Stimulated activated naive CD8-positive, alpha-beta T cell treated with anti-CD3 and anti-CD28 coated beads, Interleukin-15, Interleukin-2, amounts not matched to agents 100 U/mL and 50 U/mL, for 24 hours (primary cell): ENCODE measurements at regions not wholly inside any gene's neighbourhood (a gene's known extent, or its start where the extent isn't known, plus 50 kb on each side); places are given as distances from the start of the nearest gene placed in this dataset.

Source experiments
- ATAC-seq: fragments of 150-1000 bp; cut with Tn5 transposase; one replicate; pipeline ENCODE4 v1.10.0; 2021
- DNase-seq: peaks from one replicate; pipeline ENCODE4 v3.0.0; 2021

DNA sequence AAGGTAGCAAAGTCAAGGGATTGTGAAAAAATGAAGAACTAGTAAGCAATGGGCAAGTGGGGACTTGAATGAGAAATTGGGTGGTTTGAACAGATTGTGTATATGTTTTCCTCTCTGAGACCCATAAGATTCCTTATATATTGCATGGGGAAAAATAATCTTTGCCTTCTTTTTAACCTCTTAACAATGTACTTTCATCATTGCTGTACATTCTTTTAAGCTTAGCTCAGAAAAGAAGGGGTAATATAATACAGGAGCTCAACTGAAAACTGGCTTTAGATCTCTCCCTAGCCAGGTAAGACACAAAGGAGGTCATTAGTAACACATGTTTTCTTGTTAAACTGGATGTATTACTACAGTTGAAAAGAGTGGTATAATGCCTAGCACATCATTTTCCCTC is 287.2 kb downstream of the RNF144B start:
- ATAC-seq, result no peak
- no peak for DNase-seq

DNA sequence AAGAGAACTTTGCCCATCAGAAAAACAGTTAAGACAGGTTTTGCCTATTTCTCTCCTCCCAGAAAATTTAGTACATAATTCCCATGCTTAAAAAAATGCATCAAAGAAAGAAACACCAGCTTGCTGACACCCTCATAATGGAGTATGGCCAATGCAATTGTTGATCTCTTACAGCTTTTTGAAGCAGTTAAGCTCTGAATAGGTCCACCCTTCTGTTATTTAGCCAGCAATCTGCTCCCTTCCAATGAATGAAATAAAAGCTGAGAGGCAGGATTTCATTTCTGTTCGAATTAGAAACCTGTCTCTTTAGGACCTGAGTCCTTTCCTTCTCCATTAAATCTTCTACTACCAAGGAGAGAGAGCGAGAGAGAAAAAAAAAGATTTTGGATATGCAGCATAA is 288.7 kb downstream of the RNF144B start:
- ATAC-seq (no peak), DNase-seq (no peak)

DNA sequence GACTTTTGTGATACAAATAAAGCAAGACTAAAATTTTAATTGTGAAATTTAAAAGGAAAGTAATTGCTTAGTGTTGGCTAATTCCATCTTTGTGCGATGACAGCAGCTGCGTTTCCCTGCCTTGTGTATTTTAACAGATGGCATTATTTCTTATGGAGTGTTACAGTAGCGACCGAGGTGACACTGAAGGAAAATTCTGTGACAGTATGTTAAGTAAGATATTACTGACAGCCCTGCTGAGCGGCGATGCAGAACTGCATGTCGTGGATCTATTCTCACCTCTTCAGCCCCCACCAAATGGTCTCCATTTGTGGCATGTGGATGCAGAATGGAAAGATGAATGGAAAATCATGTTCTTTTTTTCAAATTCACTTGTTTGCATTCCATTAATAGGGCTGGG is 289.4 kb downstream of the RNF144B start:
- ATAC-seq (no peak), DNase-seq (no peak)

DNA sequence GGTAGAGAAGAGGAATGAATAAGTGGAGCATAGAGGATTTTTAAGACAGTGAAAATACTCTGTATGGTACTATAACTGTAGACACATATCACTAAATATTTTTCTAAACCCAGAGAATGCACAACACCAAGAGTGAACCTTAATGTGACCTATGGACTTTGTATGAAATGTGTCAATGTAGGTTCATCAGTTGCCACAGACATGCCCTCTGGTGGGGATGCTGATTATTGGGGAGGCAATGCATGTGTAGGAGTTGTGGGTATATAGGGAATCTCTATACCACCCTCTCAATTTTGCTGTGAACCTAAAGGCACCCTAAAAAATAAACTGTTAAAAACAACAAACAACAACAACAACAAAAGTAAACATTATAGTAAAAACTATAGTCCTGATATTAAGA is 293.7 kb downstream of the RNF144B start:
- DNase-seq (no peak), ATAC-seq (no peak)

DNA sequence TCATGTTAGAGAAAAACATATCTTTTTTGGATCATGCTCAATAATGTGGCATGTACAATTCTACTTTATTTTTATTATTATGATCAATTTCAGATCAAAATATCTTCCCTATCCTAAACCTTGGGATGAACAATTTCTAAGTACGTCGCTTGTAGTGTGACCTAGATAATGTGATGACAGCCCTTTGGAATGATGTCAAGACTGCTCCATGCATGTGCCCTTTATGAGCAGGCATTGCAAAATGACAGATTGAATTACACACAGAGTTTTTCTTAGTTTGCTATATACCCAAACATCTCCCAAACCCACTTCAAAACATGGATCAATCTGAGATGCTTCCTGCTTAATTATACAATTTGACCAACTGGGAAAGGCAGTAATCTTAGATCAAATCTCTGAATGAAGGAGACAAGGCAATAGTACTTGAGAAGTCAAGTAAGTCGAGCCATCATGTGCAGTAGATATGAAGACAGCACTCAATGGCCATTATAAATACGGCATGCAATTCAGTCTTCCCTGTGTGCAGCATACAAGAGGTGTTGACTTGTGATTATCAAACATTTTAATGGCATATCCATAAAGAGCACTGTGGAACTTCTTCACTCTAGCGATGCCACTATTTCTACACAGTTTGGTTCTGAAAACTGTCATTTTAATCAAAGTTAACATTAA is 294.8 kb downstream of the RNF144B start:
- ATAC-seq (no peak), DNase-seq (no peak)

DNA sequence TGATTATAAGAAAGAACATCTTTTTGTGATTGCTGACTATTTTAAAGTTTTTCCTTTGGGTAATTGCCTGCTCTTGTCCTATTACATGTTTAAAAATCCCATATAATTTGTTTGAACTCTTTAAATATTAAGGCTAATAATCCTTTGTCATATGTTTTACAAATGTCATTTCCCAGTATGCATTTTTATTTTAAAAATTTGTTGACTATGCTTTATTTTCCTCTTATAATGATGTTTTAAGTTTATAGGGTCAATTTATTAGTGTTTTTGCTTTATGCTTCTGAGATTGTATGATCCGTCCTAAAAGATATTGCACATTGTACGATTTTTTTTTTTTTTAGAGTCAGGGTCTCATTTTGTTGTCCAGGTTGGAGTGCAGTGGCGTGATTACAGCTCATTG is 297.2 kb downstream of the RNF144B start:
- ATAC-seq (no peak), DNase-seq (no peak)

DNA sequence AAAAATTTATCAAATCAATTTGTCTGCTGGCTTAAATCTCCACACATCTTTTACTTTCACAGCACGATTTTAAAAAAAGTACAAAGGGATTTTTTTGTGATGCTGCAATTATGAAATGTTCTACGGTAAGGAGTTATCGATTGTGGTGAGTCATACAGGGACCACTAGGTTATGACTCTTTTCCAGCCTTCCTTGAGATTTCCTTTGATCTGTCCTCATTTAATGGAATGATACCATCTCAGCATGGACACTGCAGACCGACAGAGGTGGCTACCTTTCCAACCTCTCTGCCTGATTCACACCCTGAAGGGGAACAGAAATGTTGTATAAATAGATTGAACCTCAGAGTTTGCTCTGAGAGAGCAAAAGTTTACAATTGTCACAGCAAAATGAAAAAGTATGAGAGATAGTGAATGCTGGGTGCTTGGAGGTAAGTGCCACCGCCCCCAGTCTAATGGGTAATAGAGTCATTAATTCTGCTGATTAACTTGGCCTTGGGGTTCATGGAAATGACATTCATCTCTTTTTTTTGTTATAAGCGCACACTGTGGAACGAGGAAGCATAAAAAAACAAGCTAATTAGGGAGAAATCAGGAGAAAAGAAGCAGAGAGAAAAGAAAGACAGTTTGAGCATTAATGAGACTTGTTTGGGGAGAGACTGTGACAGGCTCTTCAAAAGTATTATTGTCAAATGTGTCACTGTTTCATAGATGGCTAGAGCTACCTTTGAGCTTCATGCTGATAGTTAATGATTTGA is 306.0 kb downstream of the RNF144B start:
- no peak for ATAC-seq
- DNase-seq, result no peak

DNA sequence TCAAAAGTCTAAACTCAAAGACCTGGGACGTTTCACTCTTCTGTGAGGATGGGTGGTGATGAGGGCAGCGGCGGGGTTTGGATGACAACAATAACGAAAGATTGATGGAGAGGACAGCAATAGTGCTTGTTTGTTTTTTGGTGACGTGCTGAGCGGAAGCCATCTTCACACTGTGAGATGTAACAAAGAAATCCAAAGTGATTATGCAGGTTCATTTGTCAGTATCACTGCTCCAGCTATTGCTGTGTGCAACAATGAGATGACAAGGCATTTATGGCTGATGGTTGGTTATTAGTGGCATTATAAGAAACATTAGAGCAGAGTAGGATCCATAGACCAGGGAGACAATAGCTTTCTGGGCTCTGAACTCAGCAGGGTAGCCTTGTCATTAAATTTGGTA is 306.7 kb downstream of the RNF144B start:
- no peak for DNase-seq

DNA sequence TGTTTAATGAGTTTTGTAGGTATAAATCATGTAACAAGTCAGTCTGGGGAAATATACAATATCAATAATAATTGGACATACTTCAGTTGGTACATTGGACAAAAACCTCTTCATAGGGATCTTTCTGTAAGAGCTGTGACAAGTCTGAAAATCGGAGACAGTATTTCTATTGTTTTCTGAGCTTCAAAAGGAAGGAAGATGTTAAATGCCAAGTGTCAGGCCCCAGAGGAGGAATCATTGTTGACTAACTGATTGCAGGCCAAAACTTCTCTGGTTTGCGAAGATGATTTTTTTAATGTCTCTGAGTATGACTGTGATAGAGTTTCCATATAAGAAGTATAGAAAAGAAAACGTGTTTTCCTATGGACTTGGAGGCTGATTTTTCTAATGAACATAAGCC is 316.4 kb downstream of the RNF144B start:
- no peak for ATAC-seq

More for the DNA sequence above, 306.7 kb downstream of the RNF144B start:
- no peak for ATAC-seq

DNA sequence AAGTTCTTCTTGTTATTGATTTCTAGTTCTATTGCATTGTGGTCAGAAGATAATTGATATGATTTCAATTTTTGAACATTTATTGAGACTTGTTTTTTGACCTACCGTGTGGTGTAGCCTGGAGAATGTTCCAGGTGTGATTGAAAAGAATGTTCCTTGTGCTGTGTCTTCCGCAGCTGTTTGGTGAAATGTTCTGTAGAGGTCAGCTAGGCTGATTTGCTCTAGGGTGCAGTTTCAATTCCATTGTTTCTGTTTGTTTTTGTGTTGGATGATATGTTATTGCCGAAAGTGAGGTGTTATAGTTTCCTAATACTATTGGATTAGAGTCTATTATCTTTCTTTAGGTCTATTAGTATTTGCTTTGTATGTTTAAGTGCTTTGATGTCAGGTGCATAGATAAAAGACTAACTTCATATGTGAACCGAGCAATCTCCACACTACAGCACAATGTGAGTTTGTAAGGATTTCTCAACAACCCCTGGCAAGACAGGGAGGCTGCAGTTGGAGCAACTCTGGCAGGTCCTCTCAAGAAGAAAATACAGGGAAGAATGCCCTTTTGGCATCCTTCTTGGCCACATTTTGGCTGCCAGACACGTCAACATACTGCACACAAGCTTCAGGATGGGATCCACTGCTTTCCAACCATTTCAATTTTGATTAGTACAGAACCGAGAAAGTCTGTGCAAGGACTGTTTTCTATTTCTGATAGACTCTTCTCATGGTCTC is 320.7 kb downstream of the RNF144B start:
- DNase-seq (no peak), ATAC-seq (no peak)

More for the DNA sequence above, 316.4 kb downstream of the RNF144B start:
- no peak for DNase-seq

DNA sequence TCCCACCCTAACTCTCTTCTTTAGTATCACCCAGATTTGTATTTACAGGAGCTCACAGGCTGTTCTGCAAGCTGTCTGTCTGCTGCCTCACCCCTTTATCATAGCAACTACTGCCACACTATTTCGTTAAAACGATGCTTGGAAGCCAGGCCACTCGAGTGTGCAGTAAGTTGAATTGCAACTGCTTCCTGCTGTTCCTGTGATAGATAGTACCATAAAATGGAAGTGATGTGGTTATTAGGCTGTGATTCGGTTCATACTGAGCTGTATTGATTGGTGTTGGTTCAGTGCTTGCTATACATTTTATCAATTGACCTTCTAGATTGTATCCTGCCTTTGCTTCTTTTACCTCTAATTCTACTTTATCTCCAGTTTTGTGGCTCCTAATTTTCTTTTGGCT is 325.4 kb downstream of the RNF144B start:
- ATAC-seq (no peak), DNase-seq (no peak)

DNA sequence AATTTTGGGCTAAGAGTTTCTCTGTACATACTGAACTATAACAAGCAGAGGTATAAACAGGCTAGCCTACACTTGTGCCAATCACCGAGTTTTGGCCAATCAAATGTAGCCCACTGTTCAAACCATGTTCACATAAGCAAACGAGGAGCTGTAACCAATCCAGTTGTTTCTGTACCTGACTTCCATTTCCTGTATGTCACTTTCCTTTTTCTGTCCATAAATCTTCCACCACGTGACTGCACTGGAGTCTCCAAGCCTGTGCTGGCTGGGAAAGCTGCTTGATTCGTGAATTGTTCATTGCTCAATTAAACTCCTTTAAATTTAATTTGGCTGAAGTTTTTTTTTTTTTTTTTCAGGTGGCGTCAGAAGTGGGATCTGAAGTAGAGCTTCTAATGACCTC is 332.9 kb downstream of the RNF144B start:
- DNase-seq, result no peak
- no peak for ATAC-seq

DNA sequence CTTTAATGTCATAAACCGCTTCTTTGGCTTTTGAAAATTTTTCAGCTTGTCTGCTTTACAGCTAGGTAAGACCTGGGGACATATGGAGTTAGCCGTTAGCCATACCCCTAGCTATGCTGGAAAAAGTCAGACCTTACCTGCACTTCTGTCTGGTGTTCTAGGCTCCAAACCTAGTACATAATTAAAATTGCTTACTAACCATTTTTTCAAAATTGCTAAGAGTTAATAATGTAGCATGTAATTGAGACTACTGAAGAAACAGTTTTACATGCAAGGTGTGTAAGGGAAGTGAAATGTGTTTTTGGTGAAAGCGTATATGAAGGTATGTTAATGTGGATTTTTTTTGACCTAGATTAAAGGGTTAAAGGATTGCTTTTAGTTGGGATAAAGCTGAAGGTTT is 336.9 kb downstream of the RNF144B start:
- ATAC-seq, result no peak
- no peak for DNase-seq

DNA sequence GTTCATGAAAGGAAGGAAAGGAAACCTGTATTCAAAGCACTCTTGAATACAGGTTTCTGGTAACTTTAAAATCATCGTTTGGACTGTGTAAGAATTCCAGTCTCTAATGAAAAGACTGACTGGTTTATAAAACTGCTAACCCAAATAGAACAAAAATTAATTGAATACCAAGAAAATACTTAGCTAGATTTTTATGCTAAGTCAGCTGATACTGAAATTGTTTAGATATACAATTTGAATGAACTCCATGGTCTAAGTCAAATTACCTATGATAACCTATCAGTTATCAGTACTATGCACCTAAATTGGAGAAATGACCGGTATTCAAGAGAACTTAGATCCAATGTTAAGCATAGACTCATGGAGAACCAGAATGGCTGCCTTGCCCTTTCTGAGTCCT is 338.3 kb downstream of the RNF144B start:
- DNase-seq (no peak), ATAC-seq (no peak)

DNA sequence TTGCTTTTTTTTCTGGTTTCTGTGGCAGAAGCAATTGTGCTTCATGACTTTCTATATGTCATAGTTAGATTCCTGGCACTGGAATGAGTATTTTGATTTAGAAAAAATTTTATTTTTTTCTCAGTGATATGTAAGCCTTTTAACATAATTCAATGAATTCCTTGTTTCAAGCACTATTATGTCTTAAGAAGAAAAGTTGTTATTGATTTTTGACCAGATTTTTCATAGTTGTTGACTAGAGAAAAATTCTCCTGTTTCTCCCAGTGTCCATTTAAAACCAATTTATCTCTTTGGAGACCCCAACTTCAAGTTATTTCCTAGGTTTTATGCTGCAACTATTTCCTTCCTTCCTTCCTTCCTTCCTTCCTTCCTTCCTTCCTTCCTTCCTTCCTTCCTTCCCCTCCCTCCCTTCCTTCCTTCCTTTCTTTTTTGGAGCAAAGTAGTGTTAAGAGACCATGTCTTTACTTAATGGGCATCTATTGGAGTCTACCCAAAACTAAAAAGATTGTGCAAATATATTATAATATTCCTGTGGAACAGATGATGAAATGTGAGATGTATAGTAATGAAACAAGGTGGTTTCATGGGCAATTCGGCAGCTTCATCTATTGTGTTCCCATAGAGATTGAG is 346.9 kb downstream of the RNF144B start:
- DNase-seq, result no peak
- no peak for ATAC-seq

DNA sequence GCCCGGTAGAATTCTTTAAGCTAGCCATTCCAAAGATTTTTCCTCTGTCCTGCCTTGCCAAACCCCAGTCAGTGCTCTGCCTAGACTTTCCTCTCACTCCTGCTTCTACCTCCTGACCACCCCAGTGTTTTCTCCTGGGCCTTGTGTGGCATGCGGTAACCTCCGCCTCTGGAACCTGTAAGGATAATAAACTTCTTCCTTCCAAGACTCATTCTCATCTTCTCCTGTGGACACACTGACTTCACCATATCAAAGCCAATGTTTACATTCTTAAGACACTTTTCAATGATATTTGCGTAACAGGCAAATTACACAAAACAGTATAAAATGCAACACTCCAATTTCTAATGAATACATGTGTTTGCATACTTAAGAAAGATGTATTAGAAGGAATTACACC is 354.6 kb downstream of the RNF144B start:
- no peak for DNase-seq

DNA sequence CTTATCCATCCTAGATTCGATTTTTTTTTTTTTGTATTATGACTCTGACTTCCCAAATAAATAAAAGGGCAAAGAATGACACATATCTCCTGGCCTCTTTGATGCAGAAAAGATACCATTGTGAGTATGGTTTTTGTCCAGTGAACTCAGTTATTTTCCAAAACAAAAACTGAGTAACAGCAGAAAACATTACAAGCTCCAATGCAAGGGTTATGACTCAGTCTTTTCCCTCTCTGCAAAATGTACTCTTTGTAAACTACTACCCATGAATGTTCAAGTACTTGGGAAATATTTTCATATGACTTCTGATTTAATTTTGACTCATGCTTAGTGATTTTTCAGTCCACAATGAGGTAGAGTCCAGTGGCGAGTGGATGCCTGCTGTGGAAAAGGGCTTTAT is 355.3 kb downstream of the RNF144B start:
- no peak for ATAC-seq
- no peak for DNase-seq

More for the DNA sequence above, 354.6 kb downstream of the RNF144B start:
- no peak for ATAC-seq

DNA sequence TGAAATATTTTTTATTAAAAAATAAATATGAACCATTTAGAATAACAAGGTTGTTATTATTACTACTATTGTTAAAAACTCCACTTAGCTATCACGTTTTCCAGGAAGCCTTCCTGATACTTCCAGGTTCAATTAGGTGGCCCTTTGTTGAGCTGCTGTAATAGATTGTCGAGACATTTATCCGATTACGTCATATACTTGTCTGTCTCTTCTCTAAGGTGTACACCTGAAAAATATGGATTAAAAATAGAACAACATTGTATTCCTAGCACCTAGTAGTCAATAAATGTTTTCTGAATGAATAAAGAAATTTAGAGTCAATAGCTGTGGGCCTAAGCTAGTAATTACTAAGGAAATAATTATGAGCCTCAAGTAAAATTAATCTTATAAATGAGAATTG is 359.6 kb downstream of the RNF144B start:
- DNase-seq (no peak), ATAC-seq (no peak)

DNA sequence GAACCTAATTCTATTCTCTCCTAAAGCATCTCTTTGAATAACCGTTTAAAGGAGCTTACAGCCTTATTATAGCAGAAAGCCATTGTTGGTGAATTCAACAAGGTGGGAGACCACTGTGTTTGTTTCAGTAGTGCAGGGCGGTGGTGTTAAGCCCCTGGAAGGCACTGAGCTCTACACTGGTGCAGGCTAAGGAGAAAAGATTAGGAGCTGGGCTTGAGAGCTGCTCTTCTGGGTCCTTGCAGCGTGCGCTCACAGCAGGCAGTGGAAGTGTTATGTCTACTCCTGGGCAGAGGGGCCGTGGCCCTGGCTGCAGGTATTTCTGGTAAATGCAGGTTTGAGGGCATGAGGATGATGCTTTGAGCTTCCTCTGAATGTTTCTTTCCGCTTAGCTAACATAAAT is 361.2 kb downstream of the RNF144B start:
- ATAC-seq (no peak), DNase-seq (no peak)

DNA sequence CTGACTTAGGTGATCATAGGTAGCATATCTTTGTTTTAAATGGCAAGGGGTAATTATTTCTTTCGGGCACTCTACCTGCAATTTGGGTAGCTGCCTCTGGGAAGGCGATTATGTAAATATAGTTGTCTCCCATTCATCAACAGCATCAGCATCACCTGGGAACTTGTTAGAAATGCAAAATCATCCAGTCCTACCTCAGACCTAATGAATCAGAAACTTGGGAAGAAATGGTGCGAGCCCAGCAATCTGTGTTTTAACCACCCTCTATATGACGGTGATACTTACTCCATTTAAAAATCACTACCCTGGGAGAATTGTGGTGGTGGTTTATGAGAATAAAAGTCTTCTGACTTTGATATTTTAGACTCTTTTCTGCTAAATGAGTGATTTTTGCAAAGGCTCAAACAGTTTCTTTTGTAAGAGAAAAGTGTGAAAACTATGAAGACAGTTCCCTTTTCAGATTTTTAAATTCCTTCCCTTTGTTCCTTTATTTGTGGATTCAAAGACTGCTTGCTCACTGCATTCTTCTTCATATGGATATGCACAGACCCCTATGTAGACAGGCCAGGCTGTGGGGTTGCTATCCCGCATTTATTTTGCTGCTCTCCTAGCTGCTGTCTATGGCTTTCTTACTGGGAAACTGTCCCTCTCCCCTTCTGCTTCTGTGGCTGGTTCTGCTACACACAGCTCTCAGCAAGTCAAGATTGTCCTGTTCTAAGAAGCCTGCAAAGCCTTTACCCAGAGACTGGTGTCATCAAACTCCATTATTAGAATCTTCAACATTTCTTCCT is 365.3 kb downstream of the RNF144B start:
- ATAC-seq (no peak), DNase-seq (no peak)

DNA sequence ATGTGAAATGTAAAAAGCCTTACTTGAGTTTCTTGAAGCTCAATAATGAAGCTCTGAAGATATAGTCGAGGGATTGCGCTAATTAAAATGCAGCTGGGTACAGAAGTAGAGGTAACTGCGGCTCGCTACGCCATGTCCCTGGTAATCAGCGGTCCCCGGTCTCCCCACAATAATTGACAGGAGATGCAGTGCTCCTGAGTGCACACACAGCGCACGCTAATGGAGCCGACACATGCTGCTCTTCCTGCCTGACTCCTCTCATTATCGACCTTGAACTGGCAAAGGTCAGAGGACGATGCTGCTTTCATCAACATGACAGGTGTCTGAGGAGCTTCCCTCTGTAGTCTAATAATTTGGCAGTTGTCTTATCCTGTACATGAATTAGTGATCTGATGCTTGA is 365.9 kb downstream of the RNF144B start:
- DNase-seq (no peak), ATAC-seq (no peak)

DNA sequence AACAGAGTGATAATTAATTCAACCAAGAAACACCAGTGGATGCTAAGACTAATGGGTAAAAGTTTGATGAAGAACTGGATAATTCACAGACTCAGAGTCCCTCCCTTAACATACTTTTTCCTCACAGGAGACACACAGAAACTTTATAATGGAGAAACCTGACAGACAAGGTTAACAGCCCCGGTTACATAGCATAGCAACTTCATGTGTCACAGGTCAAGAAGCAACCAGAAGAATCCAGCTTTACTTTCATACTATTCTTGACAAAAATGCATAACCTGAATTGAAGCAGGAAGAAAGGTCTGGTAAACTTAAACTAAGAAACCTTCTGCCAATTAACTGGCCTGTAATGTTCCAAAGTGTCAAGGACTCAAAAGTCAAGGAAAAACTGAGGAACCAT is 375.9 kb downstream of the RNF144B start:
- DNase-seq, result no peak
- ATAC-seq, result no peak
